GM12878 (cell line): ENCODE measurements at regions not wholly inside any gene's neighbourhood (a gene's known extent, or its start where the extent isn't known, plus 50 kb on each side); places are given as distances from the start of the nearest gene placed in this dataset.

Source experiments
- ATAC-seq: fragments of 200-7000 bp; cut with Tn5 transposase; 3 replicates; pipeline ENCODE4 v1.9.1; 2020; ENCODE audit warnings: mild to moderate bottlenecking, moderate library complexity
- BruUV-seq: library from RNA; stranded (reverse); fragments of 400-500 nt; replicated peaks from 2 replicates; lab custom pipeline; 2021; lab: Mats Ljungman, UMichigan
- CTCF ChIA-PET: fragments of 300-600 bp; sonication (Branson Sonifier 250); formaldehyde crosslinking; extraction: SDS; loops from one replicate; lab custom pipeline; 2021; ENCODE audit warnings: inconsistent platforms; lab: Yijun Ruan, JAX
- POLR2A ChIA-PET: fragments of 350-600 bp; formaldehyde crosslinking; extraction: SDS; loops from one replicate; lab custom pipeline; 2021; ENCODE audit warnings: inconsistent platforms; lab: Charles Lee
- RAD21 ChIA-PET: fragments of 300-600 bp; sonication (Branson Sonifier 250); formaldehyde crosslinking; loops from one replicate; lab custom pipeline; 2023; ENCODE audit warnings: antibody characterized with exemption; ENCODE audit not compliant: unreplicated experiment; lab: Charles Lee
- SMC1A ChIA-PET: fragments of 300-600 bp; sonication (Branson Sonifier 250); formaldehyde crosslinking; loops from one replicate; lab custom pipeline; 2023; ENCODE audit not compliant: unreplicated experiment, uncharacterized antibody; lab: Charles Lee
- DNase-seq: peaks from one replicate; pipeline ENCODE4 v3.0.0-alpha.2; 2011; ENCODE audit warnings: low read depth, low spot score
- FAIRE-seq: peaks from 3 replicates; lab custom pipeline; 2011; peaks lifted over from hg19 to GRCh38; lab: Jason Lieb, UNC
- H2AFZ ChIP-seq: 2 replicates; pipeline ENCODE4 v1.6.0; 2011; ENCODE audit warnings: low read depth, low read length, control low read depth; ENCODE audit not compliant: control insufficient read depth
- H3K27ac ChIP-seq: 2 replicates; pipeline ENCODE4 v1.5.1; 2011; ENCODE audit warnings: control low read depth; ENCODE audit not compliant: control insufficient read depth, insufficient read depth
- H3K27me3 ChIP-seq, 2 experiments: replicated peaks in 1 of 2; 2 replicates each; pipeline versions ENCODE4 v1.6.0 to v1.6.1; 2011; ENCODE audit warnings: low read length in 1 of 2; ENCODE audit not compliant: control insufficient read depth in 2 of 2, insufficient read depth in 2 of 2
- H3K36me3 ChIP-seq, 2 experiments: 2 replicates each; pipeline ENCODE4 v1.5.1; 2011; ENCODE audit warnings: low read length in 1 of 2; ENCODE audit not compliant: control insufficient read depth in 2 of 2, insufficient read depth in 2 of 2
- H3K4me1 ChIP-seq: 2 replicates; pipeline ENCODE4 v1.6.1; 2011; ENCODE audit warnings: mild to moderate bottlenecking, low read length, moderate library complexity, mixed read lengths; ENCODE audit not compliant: control insufficient read depth, insufficient read depth
- H3K4me2 ChIP-seq: 2 replicates; pipeline ENCODE4 v1.6.0; 2011; ENCODE audit warnings: control low read depth; ENCODE audit not compliant: control insufficient read depth, insufficient read depth
- H3K4me3 ChIP-seq: fragments of 200-600 bp; sonication (generic); 2 replicates; pipeline ENCODE4 v1.5.1; 2016
- H3K79me2 ChIP-seq: 2 replicates; pipeline ENCODE4 v1.6.0; 2011; ENCODE audit warnings: low read length; ENCODE audit not compliant: control insufficient read depth, insufficient read depth
- H3K9ac ChIP-seq: 2 replicates; pipeline ENCODE4 v1.8.0; 2011; ENCODE audit warnings: low read length, control low read depth, mixed read lengths; ENCODE audit not compliant: control insufficient read depth, insufficient read depth
- H3K9me3 ChIP-seq: replicated peaks from 3 replicates; pipeline ENCODE4 v1.5.1; 2011; ENCODE audit warnings: mild to moderate bottlenecking, low read length; ENCODE audit not compliant: control insufficient read depth, insufficient read depth
- H4K20me1 ChIP-seq: 2 replicates; pipeline ENCODE4 v1.6.0; 2011; ENCODE audit not compliant: control insufficient read depth, insufficient read depth
- BHLHE40 ChIP-seq, 2 experiments: fragments of 450-650 bp in 1 of 2; IDR thresholded peaks; 2 replicates each; pipeline ENCODE4 v1.6.1; 2011 to 2017; ENCODE audit warnings: low read depth in 2 of 2, borderline replicate concordance in 1 of 2, improper control_type of control experiment in 1 of 2, low read length in 1 of 2, mild to moderate bottlenecking in 1 of 2
- BMI1 ChIP-seq: fragments of 450-650 bp; IDR thresholded peaks from 2 replicates; pipeline ENCODE4 v1.6.1; 2016; ENCODE audit warnings: mild to moderate bottlenecking, moderate library complexity, borderline replicate concordance
- CHD4 ChIP-seq: fragments of 200-600 bp; sonication (generic); IDR thresholded peaks from 2 replicates; pipeline ENCODE4 v1.6.1; 2016; ENCODE audit warnings: mild to moderate bottlenecking
- E2F4 ChIP-seq: IDR thresholded peaks from 2 replicates; pipeline ENCODE4 v1.6.1; 2012; ENCODE audit warnings: low read depth, low read length, improper control_type of control experiment
- ELK1 ChIP-seq: IDR thresholded peaks from 2 replicates; pipeline ENCODE4 v1.6.1; 2012; ENCODE audit warnings: low read depth, low read length, improper control_type of control experiment
- HSF1 ChIP-seq: fragments of 150-350 bp; IDR thresholded peaks from 2 replicates; pipeline ENCODE4 v1.6.1; 2014; ENCODE audit warnings: mild to moderate bottlenecking, low read depth, low read length
- MEF2B ChIP-seq: fragments of 450-650 bp; IDR thresholded peaks from 2 replicates; pipeline ENCODE4 v1.6.1; 2018; ENCODE audit warnings: mild to moderate bottlenecking, moderate library complexity; ENCODE audit not compliant: partially characterized antibody, poor library complexity, severe bottlenecking
- NFYA ChIP-seq: IDR thresholded peaks from 2 replicates; pipeline ENCODE4 v1.6.1; 2011; ENCODE audit warnings: low read depth, mild to moderate bottlenecking, low read length, improper control_type of control experiment, borderline replicate concordance
- SREBF1 ChIP-seq: IDR thresholded peaks from 2 replicates; pipeline ENCODE4 v1.6.1; 2012; ENCODE audit warnings: mild to moderate bottlenecking, low read length
- SUPT20H ChIP-seq: IDR thresholded peaks from 2 replicates; pipeline ENCODE4 v1.6.1; 2011; ENCODE audit warnings: low read depth, mild to moderate bottlenecking, low read length, moderate library complexity, borderline replicate concordance; ENCODE audit not compliant: control insufficient read depth
- USF2 ChIP-seq: IDR thresholded peaks from 2 replicates; pipeline ENCODE4 v1.6.1; 2011; ENCODE audit warnings: low read depth, low read length, improper control_type of control experiment, borderline replicate concordance
- WGBS: methylation state at CpG from one replicate; pipeline ENCODE4 v1.1.6; 2016; ENCODE audit warnings: low lambda C conversion rate; ENCODE audit not compliant: insufficient replicate concordance, insufficient coverage; ENCODE audit errors: missing lambda C conversion rate; 5-methylcytosine and 5-hydroxymethylcytosine counted together
- in situ Hi-C: fragments of 300-500 bp; cut with MboI; formaldehyde crosslinking; loops from 9 replicates; pipeline ENCODE4 v1.14.3; 2018; ENCODE audit warnings: mixed read lengths
- intact Hi-C: fragments of 100-400 bp; cut with micrococcal nuclease; formaldehyde crosslinking; loops from one replicate; pipeline ENCODE4 v1.14.2; 2022; ENCODE audit not compliant: unreplicated experiment
- TF ChIP-seq, protein P1 (sequence below), 3 experiments: IDR thresholded peaks in 2 of 3; conservative IDR thresholded peaks in 1 of 3; 2 replicates each; pipeline ENCODE4 v1.5.1; 2011; ENCODE audit warnings: low read depth in 3 of 3, low read length in 3 of 3, mild to moderate bottlenecking in 3 of 3, control low read depth in 2 of 3, moderate library complexity in 2 of 3, inconsistent platforms in 1 of 3, mixed read lengths in 1 of 3; ENCODE audit not compliant: control insufficient read depth in 2 of 3, insufficient read depth in 1 of 3; ENCODE audit errors: extremely low read depth in 1 of 3

- no peak for TF ChIP-seq USF2
- TF ChIP-seq, all 136 proteins: peak for 0
Measured at GRCh38 chr2:139162456-139162855, 382.3 kb upstream of the NXPH2 start (continued).

DNA sequence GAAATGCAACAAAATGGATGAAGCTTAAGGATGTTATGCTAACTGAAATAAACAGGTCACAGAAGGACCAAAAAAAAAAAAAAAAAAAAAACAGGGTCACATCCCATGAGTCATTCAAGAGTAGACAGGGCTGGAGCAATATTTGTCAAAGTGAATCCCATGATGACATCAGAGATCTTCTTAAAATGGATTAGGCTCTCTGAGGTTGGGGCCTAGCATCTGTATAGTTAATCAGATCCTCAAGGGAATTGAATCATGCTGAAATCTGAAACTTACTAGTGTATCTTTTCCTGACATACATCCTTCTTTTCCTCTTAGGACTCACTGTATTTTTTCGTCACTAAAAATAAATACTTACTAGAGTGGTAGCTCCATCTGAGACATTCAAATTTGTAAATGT lies 380.6 kb upstream of the NXPH2 start:
- H3K27me3 ChIP-seq: no peaks in the 10 kb centered on the region
- CTCF ChIA-PET: no interaction called here
- WGBS: 0% methylated on average over 1 of the region's 1 CpG
- TF ChIP-seq, protein P1, sequence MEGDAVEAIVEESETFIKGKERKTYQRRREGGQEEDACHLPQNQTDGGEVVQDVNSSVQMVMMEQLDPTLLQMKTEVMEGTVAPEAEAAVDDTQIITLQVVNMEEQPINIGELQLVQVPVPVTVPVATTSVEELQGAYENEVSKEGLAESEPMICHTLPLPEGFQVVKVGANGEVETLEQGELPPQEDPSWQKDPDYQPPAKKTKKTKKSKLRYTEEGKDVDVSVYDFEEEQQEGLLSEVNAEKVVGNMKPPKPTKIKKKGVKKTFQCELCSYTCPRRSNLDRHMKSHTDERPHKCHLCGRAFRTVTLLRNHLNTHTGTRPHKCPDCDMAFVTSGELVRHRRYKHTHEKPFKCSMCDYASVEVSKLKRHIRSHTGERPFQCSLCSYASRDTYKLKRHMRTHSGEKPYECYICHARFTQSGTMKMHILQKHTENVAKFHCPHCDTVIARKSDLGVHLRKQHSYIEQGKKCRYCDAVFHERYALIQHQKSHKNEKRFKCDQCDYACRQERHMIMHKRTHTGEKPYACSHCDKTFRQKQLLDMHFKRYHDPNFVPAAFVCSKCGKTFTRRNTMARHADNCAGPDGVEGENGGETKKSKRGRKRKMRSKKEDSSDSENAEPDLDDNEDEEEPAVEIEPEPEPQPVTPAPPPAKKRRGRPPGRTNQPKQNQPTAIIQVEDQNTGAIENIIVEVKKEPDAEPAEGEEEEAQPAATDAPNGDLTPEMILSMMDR (IDR thresholded peaks at IDR 0.05 in 2 of 3, conservative IDR thresholded peaks at IDR 0.05 in 1 of 3; ENCODE audit: control insufficient read depth in 2 of 3, extremely low read depth in 1 of 3, insufficient read depth in 1 of 3, low read depth in 3 of 3, low read length in 3 of 3): no peak
- no peak for TF ChIP-seq BMI1
- no peak for TF ChIP-seq MEF2B
- TF ChIP-seq E2F4: no peak
- TF ChIP-seq NFYA: no peak
- TF ChIP-seq CHD4: no peak
- no peak for TF ChIP-seq HSF1
- no peak for TF ChIP-seq ELK1
- no peak for TF ChIP-seq SREBF1
- TF ChIP-seq SUPT20H: no peak
- no peak for TF ChIP-seq BHLHE40 (IDR thresholded peaks at IDR 0.05; ENCODE audit: borderline replicate concordance in 1 of 2, low read depth in 2 of 2, low read length in 1 of 2)

More for the DNA sequence above, 380.6 kb upstream of the NXPH2 start:
- H3K79me2 ChIP-seq: no peaks in the 10 kb centered on the region
- ChIA-PET POLR2A (no interaction called here), SMC1A (interaction anchor here (0.8 kb wide), 1 partner anchor 12 kb away, joined by 3 read pairs; no protein-coding TSS in a partner anchor), RAD21 (no interaction called here)
- no peak overlapping the region for H3K4me2 ChIP-seq
- BruUV-seq: no TSS peak
- H2AFZ ChIP-seq: no peak overlapping the region
- no peak for FAIRE-seq
- no peaks in the 10 kb centered on the region for H3K36me3 ChIP-seq
- H4K20me1 ChIP-seq: no peaks in the 10 kb centered on the region
- H3K9ac ChIP-seq: no peak overlapping the region
- intact Hi-C loops (no loop called here), in situ Hi-C loops (no loop called here)
- no peak for ATAC-seq
- no peak overlapping the region for H3K27ac ChIP-seq
- DNase-seq: no peak
- H3K4me3 ChIP-seq: no peak overlapping the region
- H3K9me3 ChIP-seq: no peaks in the 10 kb centered on the region
- H3K4me1 ChIP-seq: no peaks in the 10 kb centered on the region
